ENCODE measurements at regions not wholly inside any gene's neighbourhood (a gene's known extent, or its start where the extent isn't known, plus 50 kb on each side); places are given as distances from the start of the nearest gene placed in this dataset.
"Not testable (repeated sequence)": the region's sequence is repeated elsewhere in the genome, so short reads cannot be mapped to it uniquely, and the experiment has no call there.

DNA sequence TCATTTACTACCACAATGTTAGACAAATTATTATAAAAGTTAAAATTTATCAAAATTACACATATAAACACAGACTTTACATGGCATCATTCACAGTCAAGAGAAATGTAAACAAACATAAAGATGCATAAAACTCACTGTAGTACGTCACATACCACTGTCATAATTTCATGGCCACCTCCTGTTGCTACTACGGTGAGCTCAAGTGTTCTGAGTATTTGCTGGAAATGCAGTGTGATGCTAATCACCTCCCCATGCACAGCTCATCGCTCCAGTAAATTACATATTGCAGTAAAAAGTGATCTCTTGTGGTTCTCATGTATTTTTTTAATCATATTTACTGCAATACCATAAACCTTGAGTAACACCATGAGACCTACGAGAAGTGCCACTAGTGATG is 247.7 kb upstream of the SFSWAP start:
- no peak for DNase-seq

DNA sequence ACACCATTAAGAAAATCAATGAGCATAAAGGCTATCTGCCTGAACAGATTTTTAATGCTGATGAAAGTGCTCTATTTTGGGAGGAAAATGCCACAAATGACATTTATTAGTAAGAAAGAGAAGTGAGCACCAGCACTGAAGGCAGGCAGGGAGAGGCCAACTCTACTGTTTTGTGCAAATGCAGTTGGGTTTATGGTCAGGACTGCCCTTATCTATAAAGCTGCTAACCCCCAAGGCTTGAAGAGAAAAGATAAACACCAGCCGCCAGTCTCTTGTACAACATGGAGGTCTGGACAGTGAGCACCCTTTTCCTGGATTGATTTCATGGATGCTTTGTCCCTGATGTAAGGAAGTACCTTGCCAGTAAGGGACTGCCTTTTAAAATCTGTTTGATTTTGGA is 246.8 kb upstream of the SFSWAP start:
- peak; percentile 74 for DNase-seq

DNA sequence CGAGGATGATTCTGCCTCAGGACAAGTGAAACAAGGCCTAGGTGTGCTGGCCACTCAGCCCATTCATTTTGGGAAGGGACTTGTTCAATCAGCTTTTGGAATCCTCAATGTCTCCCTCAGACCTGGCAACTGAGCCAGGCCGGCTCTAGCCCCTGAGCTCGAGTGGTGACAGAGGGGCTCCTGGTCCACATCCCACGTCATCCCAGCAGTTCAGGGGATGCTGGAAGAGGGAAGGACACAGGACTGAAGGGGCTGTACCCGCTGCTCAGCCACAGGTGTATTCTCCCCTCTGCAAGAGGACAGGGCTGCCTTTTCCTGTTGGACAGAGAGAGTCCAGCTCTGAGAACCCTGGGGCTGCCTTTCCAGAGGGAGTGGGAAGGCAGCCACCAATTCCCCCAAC is 244.6 kb upstream of the SFSWAP start:
- DNase-seq = no peak

DNA sequence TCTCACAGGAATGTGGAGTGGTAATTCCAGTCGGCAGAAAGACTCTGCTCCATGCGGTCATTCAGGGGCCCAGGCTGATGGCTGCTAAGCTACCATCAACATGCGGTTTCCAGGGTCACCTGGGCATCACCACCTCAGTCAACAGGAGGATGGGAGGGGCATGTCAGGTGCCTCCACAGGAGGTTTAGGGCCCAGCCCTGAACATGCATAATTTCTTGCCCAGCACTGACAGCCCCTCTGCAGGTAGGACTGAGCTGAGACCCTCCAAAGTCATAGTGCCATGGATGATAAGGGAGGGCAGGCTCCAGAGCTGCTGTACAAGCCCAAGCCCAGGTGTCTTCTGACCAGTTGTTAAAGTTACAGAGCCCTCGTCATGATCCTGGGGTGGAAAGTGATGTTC is 244.0 kb upstream of the SFSWAP start:
- no peak for DNase-seq

DNA sequence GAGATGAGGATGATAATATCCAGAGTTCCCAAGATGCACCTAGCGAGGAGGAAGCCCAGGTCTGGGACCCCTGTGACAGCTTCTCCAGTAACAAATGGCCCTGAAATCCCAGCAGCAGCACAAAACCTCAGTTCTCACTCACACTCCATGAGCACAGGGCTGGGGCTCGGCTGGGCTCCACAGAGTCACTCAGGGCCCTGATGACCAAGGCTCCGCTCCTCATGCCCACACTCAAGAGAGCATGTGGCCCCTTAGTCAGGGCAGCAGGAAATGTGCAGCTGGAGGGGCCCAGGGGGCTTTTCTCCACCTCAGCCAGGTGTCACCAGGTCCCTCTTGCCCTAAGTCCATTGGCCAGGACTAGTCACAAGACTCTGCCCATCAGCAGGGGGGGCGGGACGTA is 242.7 kb upstream of the SFSWAP start:
- no peak for DNase-seq

DNA sequence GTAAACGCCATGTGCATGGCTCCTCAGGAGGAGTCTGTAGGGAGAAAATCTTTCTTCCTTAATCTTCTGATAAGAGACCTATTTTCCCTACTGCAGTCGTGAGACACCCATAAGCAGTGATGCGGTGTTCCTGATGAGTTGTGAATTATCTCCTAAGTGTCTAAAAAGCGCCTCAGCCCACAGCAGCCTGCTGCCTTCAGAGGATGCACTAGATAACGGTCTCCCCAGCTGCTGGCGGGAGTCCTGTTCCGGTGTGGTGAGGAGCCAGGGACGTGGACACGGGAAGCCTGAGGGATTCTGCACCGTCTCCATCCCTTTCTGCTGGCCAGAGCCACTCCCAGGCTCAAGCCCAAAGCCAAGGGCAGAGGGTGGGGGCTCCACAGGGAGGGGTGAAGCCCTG is 240.9 kb upstream of the SFSWAP start:
- DNase-seq = not testable (repeated sequence)

DNA sequence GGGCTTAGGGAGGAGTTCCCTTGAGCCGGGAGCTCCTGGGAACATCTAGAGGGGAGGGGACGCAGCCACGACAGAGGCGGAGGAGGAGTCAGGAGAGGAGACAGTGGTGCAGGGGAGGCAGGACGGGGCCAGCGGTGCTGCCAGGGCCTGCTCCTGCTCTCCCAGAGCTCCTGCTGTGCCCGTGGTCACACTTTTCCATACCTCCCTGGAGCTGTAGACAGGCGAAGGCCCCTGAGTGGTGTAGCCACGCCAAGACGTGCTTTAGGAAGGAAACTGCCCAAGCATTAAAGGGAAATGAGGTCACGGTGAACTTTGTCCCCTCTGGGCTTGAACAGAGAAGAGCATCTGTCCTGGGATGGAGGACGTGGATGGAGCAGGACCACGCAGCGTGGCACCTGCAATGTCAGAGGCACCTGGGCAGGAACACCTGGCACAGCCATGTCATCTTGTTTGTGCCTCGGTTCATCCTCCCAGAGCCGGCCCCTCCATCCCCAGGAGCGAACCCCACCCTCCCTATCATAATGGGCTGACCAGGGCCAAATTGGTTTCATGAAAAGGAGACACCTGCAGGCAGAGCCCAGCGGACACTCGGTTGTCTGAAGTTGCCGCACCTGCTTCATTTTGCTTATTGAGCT is 239.5 kb upstream of the SFSWAP start:
- no peak for DNase-seq

DNA sequence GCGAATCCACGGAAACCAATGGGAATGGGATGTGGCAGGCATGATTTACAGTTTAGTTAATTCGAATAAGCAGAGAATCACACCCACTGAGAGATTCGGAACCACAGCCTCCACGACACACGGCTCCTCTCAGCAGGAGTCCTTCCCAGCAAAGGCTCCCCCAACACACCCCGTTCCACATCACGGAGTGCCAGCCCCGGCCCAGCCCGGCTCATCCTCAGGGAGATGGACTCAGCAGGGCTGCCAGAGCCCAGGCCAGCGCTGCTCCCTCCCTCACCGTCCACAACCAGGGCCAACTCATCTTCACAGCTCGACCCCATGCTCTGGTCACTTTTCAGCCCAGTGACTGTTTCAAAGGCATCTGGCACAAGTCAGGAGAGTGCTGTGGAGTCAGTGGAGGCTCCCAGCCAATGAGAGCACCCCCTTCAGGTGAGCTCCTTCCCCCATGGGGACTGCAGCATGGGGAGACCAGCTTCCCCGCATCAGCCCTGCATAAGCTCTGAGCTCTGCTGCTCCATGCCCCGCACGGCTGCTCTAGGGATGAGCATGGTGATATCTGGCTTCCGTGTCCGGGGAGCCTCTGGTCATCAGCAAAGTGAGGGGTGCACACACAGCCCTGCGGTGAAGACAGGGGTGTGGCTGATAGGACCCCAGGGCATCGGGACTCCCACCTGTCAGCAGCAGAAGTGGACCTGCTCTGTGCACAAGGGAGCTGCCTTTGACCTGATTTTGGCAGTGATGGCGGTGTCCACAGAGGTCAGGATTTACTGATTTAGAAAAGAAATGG is 238.8 kb upstream of the SFSWAP start:
- DNase-seq = no peak

DNA sequence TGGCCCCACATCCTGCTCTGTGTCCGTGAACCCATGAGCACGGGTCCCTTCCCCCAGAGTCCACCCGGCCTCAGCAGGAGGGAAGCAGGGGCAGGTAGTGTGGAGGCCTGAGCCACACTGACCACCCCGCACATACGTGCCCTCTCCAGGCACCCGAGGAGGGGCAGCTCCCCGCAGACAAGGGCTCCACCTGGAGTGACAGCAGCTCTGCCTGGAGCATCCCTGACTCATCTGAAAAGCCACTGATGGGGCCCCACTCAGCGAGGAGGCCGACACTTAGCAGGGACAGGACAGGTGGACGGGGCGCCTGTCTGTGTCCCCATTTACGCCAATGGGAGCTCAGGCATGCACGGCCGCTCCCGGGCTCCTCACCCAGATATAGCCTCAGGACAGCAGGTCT is 237.6 kb upstream of the SFSWAP start:
- DNase-seq = no peak

DNA sequence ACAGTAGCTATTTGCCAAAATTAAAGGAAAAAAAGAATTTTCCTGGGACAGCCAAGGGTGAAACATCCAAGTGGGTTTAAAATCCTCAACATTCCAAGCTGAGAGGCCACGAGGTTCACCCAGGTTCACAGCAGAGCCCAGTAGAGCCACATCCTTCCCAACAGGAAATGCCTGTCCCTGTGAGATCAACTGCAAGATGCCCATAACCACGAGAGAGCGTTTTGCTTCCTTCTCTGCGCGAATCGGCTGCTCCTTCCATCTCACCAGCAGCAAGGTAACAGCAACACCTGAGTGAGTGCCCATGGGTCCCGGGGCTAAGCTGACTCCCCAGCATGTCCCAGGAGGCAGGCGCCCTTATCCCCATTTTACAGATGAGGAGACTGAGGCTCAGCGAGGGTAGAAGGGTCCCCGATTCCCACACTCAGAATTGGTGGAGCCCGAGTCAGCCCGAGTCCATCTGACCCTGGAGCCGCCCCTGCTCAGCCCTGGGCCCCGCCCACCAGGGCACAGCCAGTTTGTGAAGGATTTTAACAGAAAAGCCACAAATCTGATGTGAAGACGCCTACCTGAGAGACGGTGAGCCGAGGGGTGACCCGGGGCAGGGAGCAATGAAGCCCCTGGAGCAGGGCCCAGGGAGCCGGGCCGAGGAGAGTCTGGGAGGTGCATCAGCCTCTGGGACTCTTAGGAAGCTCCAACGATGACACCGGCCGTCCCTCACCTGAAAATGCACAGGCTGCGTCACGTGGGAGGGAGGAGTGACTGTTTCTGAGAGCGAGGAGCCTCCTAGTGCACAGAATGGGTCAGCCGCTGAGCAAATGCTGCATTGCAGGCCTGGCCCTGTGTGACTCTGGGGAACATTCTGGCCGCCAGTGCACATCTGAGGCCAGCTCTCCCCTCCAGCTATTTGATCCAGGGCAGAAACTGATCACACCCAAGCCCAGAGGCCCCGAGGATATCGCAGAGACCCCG is 236.9 kb upstream of the SFSWAP start:
- DNase-seq = peak; percentile 45

DNA sequence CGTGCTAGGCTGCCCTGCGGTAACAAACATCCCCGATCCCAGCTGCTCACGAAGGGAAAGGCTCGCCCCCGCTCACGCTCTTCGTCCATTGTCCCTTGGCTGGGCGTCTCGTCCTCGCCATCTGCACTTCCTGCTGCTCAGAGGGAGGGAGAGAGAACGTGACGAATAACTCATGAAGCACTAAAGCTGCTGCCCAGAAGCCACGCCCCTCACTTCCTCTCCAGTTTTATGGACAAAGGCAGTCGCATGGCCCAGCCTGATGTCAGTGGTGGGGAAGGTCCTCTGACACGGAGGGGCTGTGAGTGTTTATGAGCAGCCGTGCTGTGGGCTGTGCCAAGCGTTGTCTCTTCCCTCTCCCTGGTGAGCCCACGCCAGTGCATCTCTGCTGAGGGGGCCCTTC is 235.9 kb upstream of the SFSWAP start:
- not testable (repeated sequence) for DNase-seq

DNA sequence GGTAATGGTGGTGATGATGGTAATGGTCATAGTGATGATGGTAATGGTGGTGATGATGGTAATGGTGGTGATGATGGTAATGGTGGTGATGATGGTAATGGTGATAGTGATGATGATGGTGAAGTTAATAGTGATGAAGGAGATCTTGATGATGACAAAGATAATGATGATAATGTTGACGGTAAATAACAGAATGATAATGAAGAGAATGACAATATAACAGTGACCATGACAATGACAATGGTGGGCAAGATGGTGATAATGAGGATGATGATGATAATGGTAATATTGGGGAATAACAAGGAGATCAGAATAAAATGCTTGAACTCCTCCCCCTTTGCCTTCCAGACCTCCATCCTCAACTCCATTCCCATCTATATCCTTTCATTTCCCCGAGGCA is 233.3 kb upstream of the SFSWAP start:
- no peak for DNase-seq

DNA sequence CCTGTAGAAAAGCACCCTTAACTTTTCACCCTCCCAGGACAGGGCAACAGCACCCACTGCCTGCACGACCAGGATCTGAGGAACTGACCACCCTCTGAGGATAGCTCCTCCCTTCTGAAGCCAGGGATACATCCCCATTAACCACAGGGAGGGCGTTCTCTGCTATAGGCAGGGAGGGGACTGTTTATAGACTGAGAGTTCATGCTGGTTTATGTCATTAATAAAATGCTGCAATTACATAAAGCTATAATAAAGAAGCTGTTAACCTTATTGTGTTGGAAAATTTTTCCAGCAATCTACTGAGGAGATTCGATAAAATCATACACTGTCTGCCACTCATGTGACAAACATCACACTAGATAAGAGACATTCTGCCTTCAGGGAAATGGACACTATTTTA is 232.4 kb upstream of the SFSWAP start:
- no peak for DNase-seq

DNA sequence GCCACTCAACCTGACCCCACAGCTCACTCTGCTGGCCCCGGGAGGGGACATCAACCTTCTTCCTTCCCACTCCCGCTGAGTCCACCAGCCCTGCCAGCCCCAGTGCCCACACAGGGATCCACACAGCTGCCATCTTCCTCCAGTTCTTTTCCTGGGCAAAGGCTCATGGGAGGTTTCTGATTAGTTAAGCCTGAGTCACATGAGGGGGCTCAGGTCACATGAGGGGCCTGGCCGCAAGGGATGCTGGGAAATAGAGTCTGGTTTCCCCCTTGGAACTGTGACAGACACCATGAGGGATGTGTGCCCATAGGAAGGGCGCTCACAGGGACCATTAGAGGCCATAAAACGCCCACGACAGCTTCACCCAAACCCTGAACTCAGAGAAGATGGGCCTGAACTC is 228.7 kb upstream of the SFSWAP start:
- DNase-seq = no peak

DNA sequence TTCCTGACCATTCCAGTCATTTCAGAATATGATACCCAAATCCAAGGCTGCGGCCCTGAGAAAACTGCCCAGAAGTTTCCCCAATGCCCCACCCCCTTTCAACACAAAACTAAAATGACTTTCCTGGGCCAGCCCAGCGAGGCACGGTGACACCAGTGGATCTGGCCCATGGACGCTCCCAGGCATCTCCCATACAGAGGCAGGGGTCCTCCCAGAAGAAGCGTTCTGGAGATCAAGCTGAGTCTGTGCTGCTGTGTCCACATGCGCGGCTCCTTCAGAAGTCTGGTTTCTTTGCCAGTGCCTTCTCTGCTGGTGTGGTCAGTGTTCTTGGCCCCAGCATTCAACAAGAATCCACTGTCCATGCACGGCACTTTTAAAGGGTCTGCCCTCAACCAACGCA is 228.2 kb upstream of the SFSWAP start:
- no peak for DNase-seq

DNA sequence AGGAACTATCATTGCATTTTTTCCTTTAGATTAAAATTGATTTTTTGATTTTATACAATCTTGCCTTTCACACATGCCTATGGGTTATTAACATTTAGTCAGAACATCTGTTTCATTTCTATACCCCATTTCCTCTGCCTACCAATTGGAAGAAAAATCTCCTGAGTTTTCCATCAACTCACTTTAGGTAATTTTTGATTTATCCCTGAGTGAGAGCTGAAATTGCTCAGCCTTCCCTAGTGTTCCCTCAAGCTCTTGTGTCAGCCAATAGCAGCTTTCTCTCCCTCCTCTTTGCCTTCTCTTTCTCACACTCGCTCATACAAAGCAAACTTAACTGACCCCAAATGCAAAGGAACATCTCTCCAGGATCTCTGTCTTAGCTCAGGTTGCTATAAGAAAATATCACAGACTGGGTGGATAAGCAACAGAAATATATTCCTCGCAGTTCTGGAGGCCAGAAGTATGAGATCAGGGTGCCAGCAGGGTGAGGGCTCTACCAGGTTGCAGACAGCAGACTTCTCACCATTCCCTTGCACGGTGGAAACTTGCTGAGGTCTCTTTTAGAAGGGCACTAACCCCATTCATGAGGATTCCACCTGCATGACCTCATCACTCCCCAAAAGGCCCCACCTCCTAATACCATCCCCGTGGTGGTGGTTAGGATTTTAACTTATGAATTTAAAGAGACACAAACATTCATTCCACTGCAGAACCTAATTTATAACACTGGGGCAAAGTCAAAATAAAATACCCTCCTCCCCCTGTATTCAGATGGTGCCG is 224.2 kb upstream of the SFSWAP start:
- DNase-seq = no peak

DNA sequence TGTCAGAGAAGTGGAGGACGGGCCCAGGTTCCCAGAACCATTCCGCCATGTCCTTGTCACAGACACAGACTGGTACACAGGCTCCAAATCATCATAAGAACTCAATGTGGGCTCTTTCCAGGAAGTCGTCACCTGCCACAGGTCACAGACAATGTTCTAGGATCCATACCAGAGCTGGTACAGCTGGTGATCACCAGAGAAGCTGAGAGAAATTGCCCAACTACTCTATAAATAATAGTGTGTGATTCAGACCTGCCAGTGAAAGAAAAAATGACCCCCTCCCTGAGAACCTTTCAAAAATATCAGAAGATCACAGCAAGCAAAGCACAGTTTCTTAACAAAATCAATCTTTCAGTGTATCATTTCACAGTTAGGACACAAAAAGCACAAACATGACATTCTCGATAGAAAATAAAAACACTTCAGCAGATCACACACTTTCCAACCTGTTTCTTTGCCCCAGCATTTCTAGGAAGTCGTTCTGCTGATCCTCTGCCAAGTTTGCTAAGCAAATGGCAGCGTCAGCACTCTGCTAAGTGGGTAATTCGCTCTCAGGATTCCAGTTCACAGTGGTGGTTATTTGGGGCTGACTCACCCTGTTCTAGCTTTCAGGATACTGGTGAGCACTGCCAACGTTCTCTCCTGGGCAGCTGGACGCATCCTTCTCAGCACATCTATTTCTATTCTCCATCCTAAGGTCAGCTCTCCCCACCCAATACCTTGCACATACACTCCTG is 223.3 kb upstream of the SFSWAP start:
- DNase-seq = peak; percentile 28

DNA sequence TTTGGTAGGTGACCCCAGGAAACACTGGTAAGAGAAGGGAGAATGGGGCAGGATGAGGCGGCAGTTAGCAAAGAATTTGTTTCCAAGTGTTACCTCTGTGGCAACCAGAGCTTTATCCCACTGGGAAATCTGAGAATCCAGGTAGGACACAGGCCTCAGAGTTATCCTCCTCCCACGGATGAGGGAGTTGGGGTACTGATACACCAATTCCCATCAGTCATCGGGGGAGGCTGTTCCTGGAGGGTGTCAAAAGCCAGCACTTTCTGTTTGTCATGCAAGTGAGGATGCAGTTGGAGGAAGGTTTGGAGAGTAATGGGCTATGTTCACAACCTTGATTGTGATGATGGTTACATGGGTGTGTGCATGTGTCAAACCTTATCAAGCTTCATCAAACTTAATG is 221.2 kb upstream of the SFSWAP start:
- no peak for DNase-seq

DNA sequence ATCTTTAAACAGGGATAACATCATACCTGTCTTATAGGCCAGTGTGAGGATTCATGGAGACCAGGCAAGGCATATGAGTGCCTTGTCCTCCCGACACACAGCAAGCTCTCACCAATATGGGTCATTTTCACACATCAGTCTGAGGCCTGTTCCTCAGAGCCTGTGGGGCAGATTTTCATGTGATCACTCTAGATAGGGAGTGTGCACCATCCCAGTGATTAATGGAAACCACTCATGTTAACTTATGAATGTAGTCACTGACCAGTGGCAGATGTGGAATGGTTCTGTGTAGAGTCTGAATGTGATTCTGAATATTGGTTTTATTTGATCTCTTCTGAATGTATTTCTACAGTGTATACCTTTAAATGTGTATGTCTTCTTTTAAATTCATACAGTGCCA is 219.7 kb upstream of the SFSWAP start:
- DNase-seq = no peak

DNA sequence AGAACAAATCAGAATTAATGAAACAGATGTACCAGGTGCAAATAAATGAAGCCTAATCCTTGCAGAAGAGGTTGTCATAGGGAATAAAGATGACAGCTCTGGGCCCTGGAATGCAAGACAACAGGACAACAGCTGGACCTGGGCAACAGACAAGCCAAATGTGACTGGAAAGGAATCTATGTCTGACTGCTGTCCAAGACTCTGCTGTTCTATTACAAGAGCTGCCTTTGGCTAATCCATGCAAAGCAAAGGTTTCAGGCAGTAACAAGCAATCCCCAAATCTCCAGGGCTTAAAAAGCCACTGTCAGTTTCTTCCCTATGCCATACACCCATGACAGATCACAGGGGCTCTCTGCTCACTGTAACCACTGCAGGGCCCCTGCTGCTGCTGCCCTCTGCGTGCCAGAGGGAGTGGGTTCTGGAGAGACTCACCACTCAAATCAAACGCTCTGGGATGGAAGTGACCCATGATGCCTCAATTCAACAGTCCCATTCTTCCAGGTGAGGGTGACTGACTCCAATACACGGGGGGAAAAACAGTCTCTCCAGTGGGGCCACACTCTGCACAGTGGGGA is 218.9 kb upstream of the SFSWAP start:
- no peak for DNase-seq

DNA sequence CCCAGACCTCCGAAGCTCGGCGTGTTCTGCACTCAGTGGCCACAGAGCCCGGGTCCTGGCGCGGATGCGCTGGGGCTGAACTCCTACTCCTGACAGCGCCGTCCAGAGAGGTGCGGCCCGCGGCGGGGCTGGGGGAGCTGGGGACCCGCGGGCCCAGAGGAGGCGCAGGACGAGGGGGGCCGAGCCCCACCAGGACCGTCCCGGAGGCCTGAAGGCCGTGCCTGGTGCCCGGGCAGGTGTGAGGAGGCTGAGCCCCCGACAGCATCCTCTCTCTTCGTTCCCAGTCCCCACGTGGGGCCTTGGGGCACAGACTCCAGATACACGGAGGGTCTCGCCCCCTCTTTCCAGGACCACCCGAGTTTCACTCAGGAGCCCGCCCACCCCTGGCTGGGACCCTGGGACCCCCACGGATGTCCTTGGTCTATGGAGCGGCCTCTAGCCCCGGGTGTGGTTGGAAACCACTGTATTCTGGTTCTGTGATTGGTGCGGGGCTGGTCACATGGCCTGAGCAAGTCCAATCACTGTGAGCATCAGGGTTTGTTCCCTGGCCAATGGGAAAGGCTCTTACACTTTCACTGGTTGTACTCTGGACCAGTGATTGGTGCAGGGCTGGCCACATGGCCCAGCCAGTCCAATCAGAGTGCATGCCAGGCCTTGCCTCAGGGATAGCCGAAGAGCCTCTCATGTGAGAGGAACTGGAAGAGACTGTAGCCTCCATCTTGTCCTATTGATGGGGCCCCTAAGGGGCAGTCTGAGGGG is 217.6 kb upstream of the SFSWAP start:
- no peak for DNase-seq

All from hematopoietic multipotent progenitor cell treated with erythropoietin and hydrocortisone succinate and interleukin-3 and kit ligand, for 4 days (in vitro differentiated cells).